Adrenal gland (tissue), 5 donors: ENCODE measurements at regions not wholly inside any gene's neighbourhood (a gene's known extent, or its start where the extent isn't known, plus 50 kb on each side); places are given as distances from the start of the nearest gene placed in this dataset.

Source experiments
- CTCF ChIP-seq, 6 experiments: fragments of 450-650 bp in 4 of 6; fragments of 200-600 bp in 2 of 6; sonication (generic) in 1 of 6; IDR thresholded peaks; 1 replicate in 5 of 6; 2 replicates in 1 of 6; pipeline versions ENCODE4 v1.5.1 to v1.8.0; 2016 to 2021; ENCODE audit warnings: antibody characterized with exemption in 6 of 6, mild to moderate bottlenecking in 2 of 6, moderate library complexity in 1 of 6
- POLR2A ChIP-seq, 2 donors: fragments of 450-650 bp; IDR thresholded peaks; one replicate each; pipeline ENCODE4 v1.6.1; 2017; ENCODE audit warnings: antibody characterized with exemption in 2 of 2, mild to moderate bottlenecking in 2 of 2, moderate library complexity in 1 of 2
- donor health status: DM: no; HTN: no; CAD: no.

GRCh38 chr9:79193001-79193400 lies 378.8 kb upstream of the TLE4 start:
- no peak for TF ChIP-seq CTCF (IDR thresholded peaks at IDR 0.05)
- no peak for TF ChIP-seq POLR2A (IDR thresholded peaks at IDR 0.05)
